ENCODE measurements at regions not wholly inside any gene's neighbourhood (a gene's known extent, or its start where the extent isn't known, plus 50 kb on each side); places are given as distances from the start of the nearest gene placed in this dataset.

- TF ChIP-seq STAT1 (IDR thresholded peaks at IDR 0.05; ENCODE audit: unreplicated experiment) (no peak), REST (IDR thresholded peaks at IDR 0.05; ENCODE audit: unreplicated experiment) (no peak), CTCF (conservative IDR thresholded peaks at IDR 0.05; ENCODE audit: low read depth in 2 of 2) (no peak)
These were observed 239.4 kb downstream of the KCNJ2 start (continued) for GRCh38 chr17:70408768-70409167.

- no peaks in the 10 kb centered on the region for H4K20me1 ChIP-seq (replicated peaks; ENCODE audit: insufficient read depth)
- Mint-ChIP-seq H3K4me1 (no peaks in the 10 kb centered on the region), H3K27ac (no peak overlapping the region), H3K36me3 (ENCODE audit: low read depth) (no peaks in the 10 kb centered on the region), H3K9me3 (no peaks in the 10 kb centered on the region), H3K4me3 (no peak overlapping the region), H3K27me3 (ENCODE audit: insufficient read depth, low read depth, poor library complexity) (no peaks in the 10 kb centered on the region)
- H3K9me2 ChIP-seq (ENCODE audit: insufficient read depth), result no peaks in the 10 kb centered on the region
- DNase-seq (ENCODE audit: low spot score), result no peak
- H3K27ac ChIP-seq (ENCODE audit: low read depth), result no peak overlapping the region
- H3K79me2 ChIP-seq (replicated peaks; ENCODE audit: insufficient read depth), result no peaks in the 10 kb centered on the region
- H3K36me3 ChIP-seq (ENCODE audit: insufficient read depth), result no peaks in the 10 kb centered on the region
- H3K4me1 ChIP-seq (ENCODE audit: insufficient read depth), result no peaks in the 10 kb centered on the region
- H3F3A ChIP-seq (replicated peaks; ENCODE audit: low read depth), result no peaks in the 10 kb centered on the region
- no peak overlapping the region for H3K4me3 ChIP-seq
- ATAC-seq, result no peak
- H3K27me3 ChIP-seq (ENCODE audit: insufficient read depth), result no peaks in the 10 kb centered on the region
- no peak overlapping the region for H2AFZ ChIP-seq
- H3K4me2 ChIP-seq, result no peak overlapping the region
- TF ChIP-seq NANOG (IDR thresholded peaks at IDR 0.05; ENCODE audit: borderline replicate concordance), result no peak
- TF ChIP-seq REST (IDR thresholded peaks at IDR 0.05; ENCODE audit: unreplicated experiment), result no peak
- no peak for TF ChIP-seq ZNF462 (CRISPR knock-in tag; IDR thresholded peaks at IDR 0.05)
- TF ChIP-seq ETS1 (IDR thresholded peaks at IDR 0.05), result no peak
These were observed 245.0 kb downstream of the KCNJ2 start for GRCh38 chr17:70414300-70414699.

All from GM23338 (cell line).